ENCODE measurements at regions not wholly inside any gene's neighbourhood (a gene's known extent, or its start where the extent isn't known, plus 50 kb on each side); places are given as distances from the start of the nearest gene placed in this dataset.
"Not testable (repeated sequence)": the region's sequence is repeated elsewhere in the genome, so short reads cannot be mapped to it uniquely, and the experiment has no call there.

GRCh38 chr5:172540099-172540870, 86.0 kb upstream of the SH3PXD2B start:
- H3K27me3 ChIP-seq (ENCODE audit: insufficient read depth, low read length): peaks cover 13% of the 10 kb centered on the region
- no peak overlapping the region for H2AFZ ChIP-seq (ENCODE audit: low read length, unreplicated experiment)
- H3K4me3 ChIP-seq (ENCODE audit: low read depth, low read length): no peak overlapping the region
- H3K36me3 ChIP-seq (ENCODE audit: insufficient read depth, low read length): no peaks in the 10 kb centered on the region
- no peaks in the 10 kb centered on the region for H3K4me1 ChIP-seq (ENCODE audit: control insufficient read depth, insufficient read depth, low read length, unreplicated experiment)
- H3K79me2 ChIP-seq (ENCODE audit: control insufficient read depth, insufficient read depth, low read length, unreplicated experiment): no peaks in the 10 kb centered on the region
- H3K27ac ChIP-seq (ENCODE audit: low read depth, low read length): no peak overlapping the region

DNA sequence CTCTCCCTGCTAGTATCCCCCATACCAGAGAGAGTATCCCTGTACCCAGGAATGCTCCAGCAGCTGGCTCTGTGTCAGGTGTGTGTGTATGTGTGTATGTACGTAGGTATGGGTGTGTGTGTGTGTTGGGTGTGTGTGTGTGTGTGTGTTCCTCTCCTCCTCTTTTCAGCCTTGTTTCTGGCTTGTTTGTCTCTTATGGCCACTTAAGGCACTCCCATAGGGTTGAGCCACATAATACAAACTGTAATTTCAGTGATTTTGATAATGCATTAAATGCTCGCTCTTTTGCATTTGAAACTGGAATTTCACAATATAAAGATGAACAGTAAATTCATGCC, 80.8 kb upstream of the SH3PXD2B start:
- H2AFZ ChIP-seq (ENCODE audit: low read length, unreplicated experiment): no peak overlapping the region
- peaks cover 13% of the 10 kb centered on the region for H3K4me1 ChIP-seq (ENCODE audit: control insufficient read depth, insufficient read depth, low read length, unreplicated experiment)
- no peak overlapping the region for H3K4me3 ChIP-seq (ENCODE audit: low read depth, low read length)
- peaks cover 1% of the 10 kb centered on the region; the same call in 1 of the 2 replicates for H3K27me3 ChIP-seq (ENCODE audit: insufficient read depth, low read length)
- no peak overlapping the region for H3K27ac ChIP-seq (ENCODE audit: low read depth, low read length)
- H3K79me2 ChIP-seq (ENCODE audit: control insufficient read depth, insufficient read depth, low read length, unreplicated experiment): no peaks in the 10 kb centered on the region
- no peaks in the 10 kb centered on the region for H3K36me3 ChIP-seq (ENCODE audit: insufficient read depth, low read length)

- H3K79me2 ChIP-seq (ENCODE audit: control insufficient read depth, insufficient read depth, low read length, unreplicated experiment): no peaks in the 10 kb centered on the region
- H3K27me3 ChIP-seq (ENCODE audit: insufficient read depth, low read length): peaks cover 7% of the 10 kb centered on the region
These were observed 80.1 kb upstream of the SH3PXD2B start for GRCh38 chr5:172534229-172535107.

GRCh38 chr5:172533399-172534228, 79.3 kb upstream of the SH3PXD2B start:
- H3K4me3 ChIP-seq (ENCODE audit: low read depth, low read length): peak overlapping the region; percentile 18; the same call in 1 of the 2 replicates
- peak overlapping the region; percentile 58 for H2AFZ ChIP-seq (ENCODE audit: low read length, unreplicated experiment)
- peaks cover 13% of the 10 kb centered on the region for H3K4me1 ChIP-seq (ENCODE audit: control insufficient read depth, insufficient read depth, low read length, unreplicated experiment)
- H3K27me3 ChIP-seq (ENCODE audit: insufficient read depth, low read length): peaks cover 15% of the 10 kb centered on the region
- no peaks in the 10 kb centered on the region for H3K79me2 ChIP-seq (ENCODE audit: control insufficient read depth, insufficient read depth, low read length, unreplicated experiment)
- no peak overlapping the region for H3K27ac ChIP-seq (ENCODE audit: low read depth, low read length)
- H3K36me3 ChIP-seq (ENCODE audit: insufficient read depth, low read length): no peaks in the 10 kb centered on the region

More at GRCh38 chr5:172534229-172535107, 80.1 kb upstream of the SH3PXD2B start:
- Histone ChIP-seq H3K4me1 (ENCODE audit: control insufficient read depth, insufficient read depth, low read length, unreplicated experiment) (peaks cover 13% of the 10 kb centered on the region), H2AFZ (ENCODE audit: low read length, unreplicated experiment) (peak overlapping the region; percentile 58), H3K27ac (ENCODE audit: low read depth, low read length) (no peak overlapping the region), H3K4me3 (ENCODE audit: low read depth, low read length) (peak overlapping the region; percentile 18; the same call in 1 of the 2 replicates), H3K36me3 (ENCODE audit: insufficient read depth, low read length) (no peaks in the 10 kb centered on the region)

DNA sequence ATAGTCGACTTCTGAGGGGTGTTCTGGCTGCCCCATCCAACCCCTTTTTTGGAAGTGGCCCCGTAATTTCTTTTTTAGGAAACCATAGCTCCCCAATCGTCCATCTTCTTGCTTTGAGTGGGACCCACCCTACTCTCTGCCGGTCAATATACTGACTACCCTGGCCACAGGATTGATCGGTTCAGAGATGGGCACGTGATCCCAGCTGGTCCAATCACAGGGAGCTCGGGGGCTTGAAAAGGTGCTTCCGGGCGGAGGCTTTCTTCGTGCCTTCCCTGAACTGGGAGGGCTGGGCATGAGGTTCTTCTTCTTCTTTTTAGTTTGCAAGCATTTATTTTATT, 78.7 kb upstream of the SH3PXD2B start:
- H3K27me3 ChIP-seq (ENCODE audit: insufficient read depth, low read length): peaks cover 20% of the 10 kb centered on the region
- no peak overlapping the region for H3K4me3 ChIP-seq (ENCODE audit: low read depth, low read length)
- H3K36me3 ChIP-seq (ENCODE audit: insufficient read depth, low read length): no peaks in the 10 kb centered on the region
- H3K27ac ChIP-seq (ENCODE audit: low read depth, low read length): no peak overlapping the region
- H3K79me2 ChIP-seq (ENCODE audit: control insufficient read depth, insufficient read depth, low read length, unreplicated experiment): no peaks in the 10 kb centered on the region
- H3K4me1 ChIP-seq (ENCODE audit: control insufficient read depth, insufficient read depth, low read length, unreplicated experiment): peaks cover 13% of the 10 kb centered on the region
- H2AFZ ChIP-seq (ENCODE audit: low read length, unreplicated experiment): no peak overlapping the region

GRCh38 chr5:172532439-172532838, 78.1 kb upstream of the SH3PXD2B start:
- H3K36me3 ChIP-seq (ENCODE audit: insufficient read depth, low read length); H3K27ac ChIP-seq (ENCODE audit: low read depth, low read length); H3K4me3 ChIP-seq (ENCODE audit: low read depth, low read length); H2AFZ ChIP-seq (ENCODE audit: low read length, unreplicated experiment); H3K79me2 ChIP-seq (ENCODE audit: control insufficient read depth, insufficient read depth, low read length, unreplicated experiment): not testable (repeated sequence)
- Histone ChIP-seq H3K27me3 (ENCODE audit: insufficient read depth, low read length) (peaks cover 26% of the 10 kb centered on the region), H3K4me1 (ENCODE audit: control insufficient read depth, insufficient read depth, low read length, unreplicated experiment) (peaks cover 13% of the 10 kb centered on the region)

- Histone ChIP-seq H3K79me2 (ENCODE audit: control insufficient read depth, insufficient read depth, low read length, unreplicated experiment) (no peaks in the 10 kb centered on the region), H3K36me3 (ENCODE audit: insufficient read depth, low read length) (no peaks in the 10 kb centered on the region), H3K4me1 (ENCODE audit: control insufficient read depth, insufficient read depth, low read length, unreplicated experiment) (peaks cover 13% of the 10 kb centered on the region), H2AFZ (ENCODE audit: low read length, unreplicated experiment) (no peak overlapping the region), H3K27me3 (ENCODE audit: insufficient read depth, low read length) (peaks cover 33% of the 10 kb centered on the region), H3K4me3 (ENCODE audit: low read depth, low read length) (no peak overlapping the region), H3K27ac (ENCODE audit: low read depth, low read length) (no peak overlapping the region)
These were observed 77.3 kb upstream of the SH3PXD2B start for GRCh38 chr5:172531704-172532026.

DNA sequence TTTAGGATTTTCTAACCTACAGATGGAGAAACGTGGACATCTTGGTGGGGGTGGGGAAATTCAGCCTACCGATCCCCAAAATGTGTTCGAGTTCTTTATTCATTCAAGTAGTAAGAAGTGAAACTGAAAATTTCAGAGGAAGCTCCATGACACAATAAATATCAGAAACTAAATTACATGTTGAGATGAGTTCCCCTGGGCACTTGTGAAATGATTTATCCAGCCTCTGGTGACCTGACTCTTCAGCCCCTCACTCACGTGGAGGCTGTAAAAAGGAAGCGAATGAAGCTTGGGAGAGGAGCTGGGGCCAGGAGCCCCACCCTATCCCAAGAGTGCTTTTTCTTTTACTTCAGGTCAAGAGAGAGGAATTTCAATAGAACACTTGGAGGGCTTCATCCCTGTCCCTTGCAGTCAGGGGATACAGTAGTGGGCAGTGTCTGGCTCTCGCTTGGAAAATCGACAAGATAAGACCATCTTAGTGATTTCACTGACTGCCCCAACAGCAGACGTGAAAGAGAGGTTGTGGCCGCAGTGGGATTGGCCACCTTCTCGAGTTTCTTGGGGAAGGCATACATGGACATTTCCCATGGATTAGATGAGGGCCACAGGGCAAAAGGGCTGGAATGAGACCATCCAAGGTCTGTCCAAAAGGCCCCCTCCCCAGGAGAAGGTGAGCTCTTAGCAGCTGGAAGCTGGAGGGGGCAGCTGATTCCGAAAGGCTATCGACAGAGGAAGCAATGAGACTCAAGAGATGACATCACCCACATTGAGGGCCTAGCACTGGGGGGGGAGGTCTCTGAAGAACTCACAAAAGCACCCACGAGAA, 76.8 kb upstream of the SH3PXD2B start:
- peaks cover 13% of the 10 kb centered on the region for H3K4me1 ChIP-seq (ENCODE audit: control insufficient read depth, insufficient read depth, low read length, unreplicated experiment)
- H3K36me3 ChIP-seq (ENCODE audit: insufficient read depth, low read length): no peaks in the 10 kb centered on the region
- H3K4me3 ChIP-seq (ENCODE audit: low read depth, low read length): no peak overlapping the region
- H3K79me2 ChIP-seq (ENCODE audit: control insufficient read depth, insufficient read depth, low read length, unreplicated experiment): no peaks in the 10 kb centered on the region
- peaks cover 39% of the 10 kb centered on the region for H3K27me3 ChIP-seq (ENCODE audit: insufficient read depth, low read length)
- H3K27ac ChIP-seq (ENCODE audit: low read depth, low read length): no peak overlapping the region
- H2AFZ ChIP-seq (ENCODE audit: low read length, unreplicated experiment): no peak overlapping the region

GRCh38 chr5:172530406-172530805, 76.1 kb upstream of the SH3PXD2B start:
- H2AFZ ChIP-seq (ENCODE audit: low read length, unreplicated experiment): no peak overlapping the region
- no peaks in the 10 kb centered on the region for H3K79me2 ChIP-seq (ENCODE audit: control insufficient read depth, insufficient read depth, low read length, unreplicated experiment)
- H3K4me3 ChIP-seq (ENCODE audit: low read depth, low read length): no peak overlapping the region
- peaks cover 46% of the 10 kb centered on the region for H3K27me3 ChIP-seq (ENCODE audit: insufficient read depth, low read length)
- peaks cover 13% of the 10 kb centered on the region for H3K4me1 ChIP-seq (ENCODE audit: control insufficient read depth, insufficient read depth, low read length, unreplicated experiment)
- no peaks in the 10 kb centered on the region for H3K36me3 ChIP-seq (ENCODE audit: insufficient read depth, low read length)
- H3K27ac ChIP-seq (ENCODE audit: low read depth, low read length): no peak overlapping the region

GRCh38 chr5:172529896-172530295, 75.6 kb upstream of the SH3PXD2B start:
- H2AFZ ChIP-seq (ENCODE audit: low read length, unreplicated experiment): no peak overlapping the region
- no peaks in the 10 kb centered on the region for H3K36me3 ChIP-seq (ENCODE audit: insufficient read depth, low read length)
- H3K27me3 ChIP-seq (ENCODE audit: insufficient read depth, low read length): peaks cover 50% of the 10 kb centered on the region
- peaks cover 13% of the 10 kb centered on the region for H3K4me1 ChIP-seq (ENCODE audit: control insufficient read depth, insufficient read depth, low read length, unreplicated experiment)
- no peak overlapping the region for H3K27ac ChIP-seq (ENCODE audit: low read depth, low read length)
- H3K79me2 ChIP-seq (ENCODE audit: control insufficient read depth, insufficient read depth, low read length, unreplicated experiment): no peaks in the 10 kb centered on the region
- no peak overlapping the region for H3K4me3 ChIP-seq (ENCODE audit: low read depth, low read length)

All from ACC112 (cell line).